CD4-positive, alpha-beta T cell treated with Interferon gamma for 1 hour (primary cell): ENCODE measurements at regions not wholly inside any gene's neighbourhood (a gene's known extent, or its start where the extent isn't known, plus 50 kb on each side); places are given as distances from the start of the nearest gene placed in this dataset.
"Not testable (repeated sequence)": the region's sequence is repeated elsewhere in the genome, so short reads cannot be mapped to it uniquely, and the experiment has no call there.

Experiments used
- DNase-seq: peaks from one replicate; pipeline ENCODE4 v3.0.0-alpha.2; 2020

- peak; percentile 1 for DNase-seq
Observed at GRCh38 chr1:233790662-233791371, 113.7 kb upstream of the SLC35F3 start.

GRCh38 chr1:233791372-233791703 is 113.1 kb upstream of the SLC35F3 start:
- no peak for DNase-seq

GRCh38 chr1:233791721-233792120 is 112.8 kb upstream of the SLC35F3 start:
- DNase-seq = no peak

- DNase-seq = no peak
Observed at GRCh38 chr1:233794863-233795262, 109.6 kb upstream of the SLC35F3 start.

GRCh38 chr1:233796146-233796783 is 108.2 kb upstream of the SLC35F3 start:
- no peak for DNase-seq

- no peak for DNase-seq
Observed at GRCh38 chr1:233802611-233803010, 101.9 kb upstream of the SLC35F3 start.

GRCh38 chr1:233805786-233806185 is 98.7 kb upstream of the SLC35F3 start:
- DNase-seq = no peak

- DNase-seq = no peak
Observed at GRCh38 chr1:233815357-233815756, 89.1 kb upstream of the SLC35F3 start.

GRCh38 chr1:233815865-233816264 is 88.6 kb upstream of the SLC35F3 start:
- DNase-seq = no peak

GRCh38 chr1:233816348-233816747 is 88.1 kb upstream of the SLC35F3 start:
- no peak for DNase-seq

GRCh38 chr1:233819042-233819441 is 85.4 kb upstream of the SLC35F3 start:
- no peak for DNase-seq

GRCh38 chr1:233824179-233824578 is 80.3 kb upstream of the SLC35F3 start:
- DNase-seq = not testable (repeated sequence)

- DNase-seq = not testable (repeated sequence)
Observed at GRCh38 chr1:233827937-233828336, 76.5 kb upstream of the SLC35F3 start.

- DNase-seq = no peak
Observed at GRCh38 chr1:233828480-233828879, 76.0 kb upstream of the SLC35F3 start.

GRCh38 chr1:233834609-233835008 is 69.9 kb upstream of the SLC35F3 start:
- no peak for DNase-seq

GRCh38 chr1:233838207-233838606 is 66.3 kb upstream of the SLC35F3 start:
- not testable (repeated sequence) for DNase-seq

- DNase-seq = no peak
Observed at GRCh38 chr1:233843525-233844204, 60.8 kb upstream of the SLC35F3 start.

GRCh38 chr1:233844275-233844674 is 60.2 kb upstream of the SLC35F3 start:
- DNase-seq = no peak

GRCh38 chr1:233844692-233845091 is 59.8 kb upstream of the SLC35F3 start:
- no peak for DNase-seq
